ENCODE measurements at regions not wholly inside any gene's neighbourhood (a gene's known extent, or its start where the extent isn't known, plus 50 kb on each side); places are given as distances from the start of the nearest gene placed in this dataset.

GRCh38 chr6:144551339-144551738, 266.2 kb downstream of the UTRN start:
- no peak overlapping the region for H3K4me3 ChIP-seq (ENCODE audit: low read depth in 2 of 2, low read length in 2 of 2)
- ChIA-PET POLR2A (no interaction called here), CTCF (no interaction called here)
- H3K4me1 ChIP-seq (ENCODE audit: control insufficient read depth, insufficient read depth, low read length), result no peaks in the 10 kb centered on the region
- DNase-seq (ENCODE audit: low read depth, low spot score) (no peak), ATAC-seq (no peak)
- BruUV-seq (replicated peaks), result no TSS peak
- no peak overlapping the region for H3K27ac ChIP-seq (ENCODE audit: low read length)
- H3K36me3 ChIP-seq (ENCODE audit: control insufficient read depth, insufficient read depth, low read length), result peaks cover 15% of the 10 kb centered on the region
- no peaks in the 10 kb centered on the region for H3K9me3 ChIP-seq (ENCODE audit: control insufficient read depth, insufficient read depth, low read depth, low read length)
- H3K27me3 ChIP-seq (ENCODE audit: control insufficient read depth, insufficient read depth, low read length), result no peaks in the 10 kb centered on the region
- in situ Hi-C loops (cut with HindIII; ENCODE audit: low pct_unique_long_range_greater_than_20kb, low sequenced_read_pairs) (no loop called here), intact Hi-C loops (cut with micrococcal nuclease; ENCODE audit: unreplicated experiment) (no loop called here)
- TF ChIP-seq TCF7L2 (IDR thresholded peaks at IDR 0.05; ENCODE audit: low read depth, low read length) (no peak), REST (IDR thresholded peaks at IDR 0.05; ENCODE audit: insufficient read depth in 1 of 2, low read depth in 2 of 2, low read length in 1 of 2) (no peak), POLR2AphosphoS5 (IDR thresholded peaks at IDR 0.05; ENCODE audit: low read depth, low read length) (no peak), SIN3A (IDR thresholded peaks at IDR 0.05; ENCODE audit: borderline replicate concordance, insufficient read depth, low read depth, low read length) (no peak), CTCF (IDR thresholded peaks at IDR 0.05) (no peak)

GRCh38 chr6:144555066-144555465, 269.9 kb downstream of the UTRN start:
- intact Hi-C loops (cut with micrococcal nuclease; ENCODE audit: unreplicated experiment) (no loop called here), in situ Hi-C loops (cut with HindIII; ENCODE audit: low pct_unique_long_range_greater_than_20kb, low sequenced_read_pairs) (no loop called here)
- ATAC-seq, result no peak
- H3K36me3 ChIP-seq (ENCODE audit: control insufficient read depth, insufficient read depth, low read length), result peaks cover 12% of the 10 kb centered on the region
- H3K9me3 ChIP-seq (ENCODE audit: control insufficient read depth, insufficient read depth, low read depth, low read length), result no peaks in the 10 kb centered on the region
- BruUV-seq (replicated peaks), result no TSS peak
- H3K27ac ChIP-seq (ENCODE audit: low read length), result no peak overlapping the region
- no peaks in the 10 kb centered on the region for H3K27me3 ChIP-seq (ENCODE audit: control insufficient read depth, insufficient read depth, low read length)
- ChIA-PET POLR2A (no interaction called here), CTCF (no interaction called here)
- no peak for DNase-seq (ENCODE audit: low read depth, low spot score)
- no peak for TF ChIP-seq CTCF (IDR thresholded peaks at IDR 0.05)
- TF ChIP-seq SIN3A (IDR thresholded peaks at IDR 0.05; ENCODE audit: borderline replicate concordance, insufficient read depth, low read depth, low read length), result no peak
- no peak for TF ChIP-seq REST (IDR thresholded peaks at IDR 0.05; ENCODE audit: insufficient read depth in 1 of 2, low read depth in 2 of 2, low read length in 1 of 2)
- TF ChIP-seq POLR2AphosphoS5 (IDR thresholded peaks at IDR 0.05; ENCODE audit: low read depth, low read length), result no peak
- TF ChIP-seq TCF7L2 (IDR thresholded peaks at IDR 0.05; ENCODE audit: low read depth, low read length), result no peak
- peaks cover 6% of the 10 kb centered on the region for H3K4me1 ChIP-seq (ENCODE audit: control insufficient read depth, insufficient read depth, low read length)
- H3K4me3 ChIP-seq (ENCODE audit: low read depth in 2 of 2, low read length in 2 of 2), result no peak overlapping the region
